A204.1 (cell line): ENCODE measurements at regions not wholly inside any gene's neighbourhood (a gene's known extent, or its start where the extent isn't known, plus 50 kb on each side); places are given as distances from the start of the nearest gene placed in this dataset.

ENCODE experiments used
- FAIRE-seq: peaks from 2 replicates; lab custom pipeline; 2012; peaks lifted over from hg19 to GRCh38; lab: Jason Lieb, UNC

- no peak for FAIRE-seq
These were observed 2025.2 kb downstream of the PCDH7 start for GRCh38 chr4:32745351-32745750.

- no peak for FAIRE-seq
These were observed 2027.9 kb downstream of the PCDH7 start for GRCh38 chr4:32748061-32748460.

- FAIRE-seq: no peak
These were observed 2028.3 kb downstream of the PCDH7 start for GRCh38 chr4:32748498-32748897.

DNA sequence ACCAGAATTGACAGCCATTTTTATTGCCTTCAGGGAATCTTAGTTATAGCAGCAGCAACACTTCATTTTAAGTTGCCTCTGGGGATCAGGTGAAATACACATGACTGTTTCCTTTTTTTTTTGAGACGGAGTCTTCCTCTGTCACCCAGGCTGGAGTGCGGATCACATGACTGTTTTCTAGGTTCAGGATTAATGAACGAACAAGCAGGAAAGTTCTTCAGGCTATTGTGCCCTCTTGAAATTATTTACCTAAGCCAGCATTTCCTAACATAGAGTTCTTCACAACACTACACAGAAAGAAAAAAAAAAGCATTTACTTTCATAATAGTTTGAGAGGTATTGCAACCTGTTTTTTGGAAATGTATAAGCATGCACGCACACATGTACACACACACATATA is 2032.8 kb downstream of the PCDH7 start:
- no peak for FAIRE-seq

- FAIRE-seq: no peak
These were observed 2048.7 kb downstream of the PCDH7 start for GRCh38 chr4:32768664-32769389.

- FAIRE-seq: no peak
These were observed 2051.3 kb downstream of the PCDH7 start for GRCh38 chr4:32771491-32771890.

GRCh38 chr4:32775049-32775448 is 2054.9 kb downstream of the PCDH7 start:
- no peak for FAIRE-seq

DNA sequence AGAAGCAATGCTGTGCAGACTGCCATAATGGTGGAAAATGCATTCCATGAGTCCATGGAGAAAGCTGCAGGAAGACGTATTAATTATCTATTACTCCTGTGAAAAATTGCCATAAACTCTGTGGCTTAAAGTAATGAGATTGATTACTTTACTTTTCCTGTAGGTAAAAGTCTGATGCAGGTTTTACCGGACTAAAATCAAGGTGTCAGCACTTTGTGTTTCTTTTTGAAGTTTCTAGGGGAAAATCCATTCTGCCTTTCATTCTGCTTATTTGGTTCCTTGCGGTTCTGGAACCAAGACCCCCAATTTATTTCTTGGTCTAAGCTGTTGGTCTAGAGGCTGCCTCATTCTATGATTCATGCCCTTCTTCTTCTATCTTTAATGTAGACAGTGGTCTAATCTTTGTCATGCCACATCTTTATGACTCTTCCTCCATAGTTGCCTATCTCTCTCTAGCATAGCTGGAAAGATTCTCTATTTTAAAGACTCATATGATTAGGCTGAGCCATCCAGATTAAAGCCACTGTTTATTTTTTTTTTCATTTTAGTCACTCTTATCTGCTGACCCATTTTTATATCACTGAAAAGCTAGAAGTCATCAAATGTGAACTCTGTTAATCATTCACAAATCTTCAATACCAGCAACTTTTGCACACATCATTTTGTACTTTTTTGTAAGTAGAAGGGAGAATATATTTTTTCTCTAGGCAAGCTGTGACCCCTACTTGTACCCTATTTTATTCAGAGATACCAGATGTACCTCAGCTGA is 2056.4 kb downstream of the PCDH7 start:
- FAIRE-seq: no peak

- no peak for FAIRE-seq
These were observed 2057.9 kb downstream of the PCDH7 start for GRCh38 chr4:32778025-32778424.

- FAIRE-seq: no peak
These were observed 2058.8 kb downstream of the PCDH7 start for GRCh38 chr4:32778938-32779337.

- FAIRE-seq: no peak
These were observed 2068.9 kb downstream of the PCDH7 start for GRCh38 chr4:32789026-32789608.

GRCh38 chr4:32790803-32791202 is 2070.6 kb downstream of the PCDH7 start:
- FAIRE-seq: no peak

DNA sequence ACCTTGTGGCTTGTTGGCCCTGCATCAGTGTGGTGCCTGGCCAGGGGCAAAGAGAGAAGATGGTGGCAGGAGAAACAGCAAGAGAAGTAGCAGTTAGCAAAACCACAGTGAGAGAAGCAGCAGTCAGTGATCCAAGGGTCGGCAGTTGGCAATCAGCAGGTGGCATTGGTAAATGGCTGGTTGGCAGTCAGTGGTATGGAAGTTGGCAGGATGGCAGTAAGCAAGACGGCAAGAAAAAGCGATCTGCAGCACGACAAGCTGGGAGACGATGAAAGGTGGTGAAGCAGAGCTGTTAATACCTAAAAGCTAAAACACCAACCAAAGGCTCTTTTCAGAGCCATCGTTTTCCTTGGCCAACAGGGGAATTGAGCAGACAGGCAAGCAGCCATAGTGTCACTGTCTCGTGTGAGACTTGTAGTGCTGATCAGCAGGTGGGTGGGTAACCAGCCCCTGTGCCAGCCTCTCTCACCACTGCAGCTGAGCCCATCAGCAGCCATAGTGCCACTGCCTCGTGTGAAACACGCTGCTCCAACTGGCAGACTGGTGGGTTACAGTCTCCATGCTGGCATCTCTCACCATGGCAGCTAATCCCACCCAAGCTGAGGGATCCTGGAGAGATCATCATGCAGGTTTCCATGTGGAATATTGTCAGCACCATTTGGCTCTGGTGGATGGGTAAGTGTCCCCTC is 2078.4 kb downstream of the PCDH7 start:
- FAIRE-seq: no peak

GRCh38 chr4:32824336-32824735 is 2104.2 kb downstream of the PCDH7 start:
- no peak for FAIRE-seq

- FAIRE-seq: no peak
These were observed 2106.0 kb downstream of the PCDH7 start for GRCh38 chr4:32826169-32826568.

- no peak for FAIRE-seq
These were observed 2110.0 kb downstream of the PCDH7 start for GRCh38 chr4:32830160-32830559.

DNA sequence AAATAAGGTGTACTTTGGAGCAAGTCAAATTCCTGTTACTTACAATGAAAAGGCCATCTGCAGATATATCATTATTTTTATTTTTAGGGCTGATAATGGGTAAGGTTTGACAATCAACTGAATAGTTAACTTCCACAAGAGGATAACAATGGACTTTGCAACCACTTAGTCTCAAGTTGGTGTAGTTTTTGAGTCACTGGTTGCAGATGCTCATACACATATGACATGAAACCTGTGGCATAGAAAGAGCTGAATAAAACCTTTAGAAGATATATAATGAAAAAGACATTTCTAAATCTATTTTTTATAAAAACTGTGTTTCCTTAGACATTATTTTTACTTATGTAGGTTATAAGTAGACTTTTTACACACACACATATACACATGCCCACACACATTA is 2110.9 kb downstream of the PCDH7 start:
- no peak for FAIRE-seq

DNA sequence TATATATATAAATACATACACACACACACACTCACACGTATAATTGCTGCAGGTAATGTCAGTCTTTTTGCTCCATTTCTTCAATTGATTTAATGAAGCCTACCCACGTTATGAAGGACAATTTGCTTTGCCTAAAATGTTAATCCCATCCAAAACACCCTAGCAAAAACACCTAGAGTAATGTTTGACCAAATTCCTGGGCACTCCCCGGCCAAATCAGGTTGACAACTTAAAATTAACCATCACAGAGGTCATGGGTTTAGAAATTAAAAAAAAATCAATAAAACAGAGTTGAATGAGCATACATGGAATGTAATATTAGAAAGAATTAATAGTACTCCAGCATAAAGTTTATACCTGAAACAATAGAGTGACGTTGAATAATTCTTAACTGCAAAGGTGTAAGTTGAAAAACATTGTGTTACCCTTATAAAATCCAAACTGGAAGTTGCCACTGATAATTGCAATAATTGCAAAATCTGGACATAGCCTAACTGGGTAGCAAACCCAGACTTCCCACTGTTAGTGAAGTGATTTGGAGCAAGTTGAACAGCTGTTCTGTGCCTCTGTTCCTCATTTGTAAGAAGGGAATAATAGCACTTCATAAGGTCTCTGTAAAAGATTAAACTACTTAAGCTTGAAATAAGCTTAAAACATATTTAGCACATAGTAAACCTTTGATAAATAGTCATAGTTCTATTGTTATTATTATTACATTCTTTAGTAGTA is 2120.5 kb downstream of the PCDH7 start:
- no peak for FAIRE-seq

- no peak for FAIRE-seq
These were observed 2121.0 kb downstream of the PCDH7 start for GRCh38 chr4:32841217-32841616.

DNA sequence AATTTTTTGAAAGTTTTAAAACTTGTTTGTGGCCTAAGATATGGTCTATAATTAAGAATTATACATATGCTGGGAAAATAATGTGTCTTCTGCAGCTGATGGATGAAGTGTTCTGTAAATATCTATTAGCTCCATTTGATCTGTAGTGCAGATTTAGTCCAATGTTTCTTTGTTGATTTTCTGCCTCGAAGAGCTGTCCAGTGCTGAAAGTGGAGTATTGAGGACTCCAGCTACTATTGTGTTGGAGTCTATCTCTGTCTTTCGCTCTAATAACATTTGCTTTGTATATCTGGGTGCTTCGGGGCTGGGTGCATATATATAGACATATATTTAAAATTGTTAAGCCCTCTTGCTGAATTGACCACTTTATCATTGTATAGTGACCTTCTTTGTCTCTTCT is 2127.3 kb downstream of the PCDH7 start:
- no peak for FAIRE-seq

- FAIRE-seq: no peak
These were observed 2135.5 kb downstream of the PCDH7 start for GRCh38 chr4:32855622-32856021.

DNA sequence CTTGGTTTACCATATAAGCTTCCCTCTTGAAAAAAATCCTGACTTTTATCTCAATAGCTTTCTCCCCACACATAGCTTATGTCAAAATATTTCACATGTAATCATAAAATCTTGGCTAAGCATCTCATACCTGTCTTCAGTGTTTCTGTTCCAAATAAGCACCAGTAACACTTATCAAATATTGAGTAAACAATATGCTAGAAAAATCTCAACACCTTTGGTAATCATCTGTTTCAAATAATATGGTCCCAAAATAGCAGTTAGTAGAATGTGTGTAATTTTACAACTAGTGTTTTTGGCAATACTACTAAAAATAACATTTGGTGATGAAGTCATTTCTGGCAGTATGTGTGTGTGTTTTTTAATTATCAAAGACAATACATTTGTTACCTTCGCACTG is 2138.2 kb downstream of the PCDH7 start:
- FAIRE-seq: no peak
